Mesothelial cell of epicardium (in vitro differentiated cells): ENCODE measurements at regions not wholly inside any gene's neighbourhood (a gene's known extent, or its start where the extent isn't known, plus 50 kb on each side); places are given as distances from the start of the nearest gene placed in this dataset.

ENCODE experiments used
- DNase-seq, 2 experiments: peaks; one replicate each; pipeline ENCODE4 v3.0.0; 2021; ENCODE audit warnings: low spot score in 2 of 2; ENCODE audit not compliant: unreplicated experiment in 2 of 2
- H3K27ac Mint-ChIP-seq: 2 replicates; pipeline ENCODE4 v1.8.0; 2021; ENCODE audit warnings: mixed read lengths
- H3K27me3 Mint-ChIP-seq: 2 replicates; pipeline ENCODE4 v1.8.0; 2021; ENCODE audit warnings: low read depth, mixed read lengths
- H3K36me3 Mint-ChIP-seq: 2 replicates; pipeline ENCODE4 v1.8.0; 2021; ENCODE audit warnings: mixed read lengths
- H3K4me1 Mint-ChIP-seq: 2 replicates; pipeline ENCODE4 v1.8.0; 2021; ENCODE audit warnings: mixed read lengths
- H3K4me3 Mint-ChIP-seq: 2 replicates; pipeline ENCODE4 v1.8.0; 2021; ENCODE audit warnings: mild to moderate bottlenecking, moderate library complexity, mixed read lengths
- H3K9me3 Mint-ChIP-seq: 2 replicates; pipeline ENCODE4 v1.8.0; 2021; ENCODE audit warnings: mixed read lengths
- TF ChIP-seq, protein P1 (sequence below): fragments of 200-600 bp; sonication (generic); IDR thresholded peaks from one replicate; pipeline ENCODE4 v1.5.0; 2021; ENCODE audit warnings: antibody characterized with exemption; ENCODE audit not compliant: unreplicated experiment

- no peak overlapping the region for H3K27ac Mint-ChIP-seq
- H3K9me3 Mint-ChIP-seq = peaks cover 3% of the 10 kb centered on the region
- H3K4me1 Mint-ChIP-seq = peaks cover 27% of the 10 kb centered on the region
- DNase-seq = no peak
- TF ChIP-seq, protein P1, sequence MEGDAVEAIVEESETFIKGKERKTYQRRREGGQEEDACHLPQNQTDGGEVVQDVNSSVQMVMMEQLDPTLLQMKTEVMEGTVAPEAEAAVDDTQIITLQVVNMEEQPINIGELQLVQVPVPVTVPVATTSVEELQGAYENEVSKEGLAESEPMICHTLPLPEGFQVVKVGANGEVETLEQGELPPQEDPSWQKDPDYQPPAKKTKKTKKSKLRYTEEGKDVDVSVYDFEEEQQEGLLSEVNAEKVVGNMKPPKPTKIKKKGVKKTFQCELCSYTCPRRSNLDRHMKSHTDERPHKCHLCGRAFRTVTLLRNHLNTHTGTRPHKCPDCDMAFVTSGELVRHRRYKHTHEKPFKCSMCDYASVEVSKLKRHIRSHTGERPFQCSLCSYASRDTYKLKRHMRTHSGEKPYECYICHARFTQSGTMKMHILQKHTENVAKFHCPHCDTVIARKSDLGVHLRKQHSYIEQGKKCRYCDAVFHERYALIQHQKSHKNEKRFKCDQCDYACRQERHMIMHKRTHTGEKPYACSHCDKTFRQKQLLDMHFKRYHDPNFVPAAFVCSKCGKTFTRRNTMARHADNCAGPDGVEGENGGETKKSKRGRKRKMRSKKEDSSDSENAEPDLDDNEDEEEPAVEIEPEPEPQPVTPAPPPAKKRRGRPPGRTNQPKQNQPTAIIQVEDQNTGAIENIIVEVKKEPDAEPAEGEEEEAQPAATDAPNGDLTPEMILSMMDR = no peak
- no peaks in the 10 kb centered on the region for H3K36me3 Mint-ChIP-seq
- H3K4me3 Mint-ChIP-seq = no peak overlapping the region
- H3K27me3 Mint-ChIP-seq = no peaks in the 10 kb centered on the region
Measured at GRCh38 chr9:81833563-81834345, 94.5 kb upstream of the SPATA31D4 start.

- peaks cover 3% of the 10 kb centered on the region for H3K9me3 Mint-ChIP-seq
- no peaks in the 10 kb centered on the region for H3K36me3 Mint-ChIP-seq
- H3K27me3 Mint-ChIP-seq = no peaks in the 10 kb centered on the region
- TF ChIP-seq, protein P1 = no peak
- no peak for DNase-seq
- H3K4me1 Mint-ChIP-seq = peaks cover 27% of the 10 kb centered on the region
- H3K27ac Mint-ChIP-seq = peak overlapping the region; percentile 59
- H3K4me3 Mint-ChIP-seq = no peak overlapping the region
Measured at GRCh38 chr9:81841333-81841732, 86.9 kb upstream of the SPATA31D4 start.

DNA sequence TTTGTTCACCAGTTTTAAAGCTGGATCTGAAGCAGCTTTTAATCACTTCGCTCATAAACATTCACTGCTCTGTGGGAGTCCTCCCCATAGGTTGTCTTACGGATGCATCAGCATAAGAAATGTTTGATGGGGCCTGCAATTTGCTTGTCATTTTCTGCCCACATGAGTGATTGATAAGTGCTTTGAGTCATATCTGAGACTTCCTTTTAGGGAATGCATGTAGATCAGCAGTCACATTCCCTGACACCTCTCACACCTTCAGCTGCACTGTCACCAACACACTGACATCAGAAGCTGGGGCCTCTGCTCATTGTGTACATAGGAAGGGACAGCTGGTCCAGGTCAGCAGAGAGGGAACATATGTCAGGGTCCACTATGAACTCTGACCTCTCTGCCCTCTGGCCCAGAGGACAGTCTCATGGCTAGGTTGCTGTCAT is 84.1 kb upstream of the SPATA31D4 start:
- no peaks in the 10 kb centered on the region for H3K9me3 Mint-ChIP-seq
- no peak overlapping the region for H3K4me3 Mint-ChIP-seq
- H3K36me3 Mint-ChIP-seq = no peaks in the 10 kb centered on the region
- peaks cover 25% of the 10 kb centered on the region for H3K4me1 Mint-ChIP-seq
- no peaks in the 10 kb centered on the region for H3K27me3 Mint-ChIP-seq
- H3K27ac Mint-ChIP-seq = peak overlapping the region; percentile 21
- TF ChIP-seq, protein P1 = no peak
- no peak for DNase-seq

- TF ChIP-seq, protein P1 = no peak
- Mint-ChIP-seq H3K4me1 (peaks cover 19% of the 10 kb centered on the region), H3K27me3 (no peaks in the 10 kb centered on the region), H3K4me3 (no peak overlapping the region), H3K36me3 (no peaks in the 10 kb centered on the region), H3K27ac (no peak overlapping the region), H3K9me3 (no peaks in the 10 kb centered on the region)
- DNase-seq = peak; percentile 34 to 68
Measured at GRCh38 chr9:81847181-81847915, 80.9 kb upstream of the SPATA31D4 start.

DNA sequence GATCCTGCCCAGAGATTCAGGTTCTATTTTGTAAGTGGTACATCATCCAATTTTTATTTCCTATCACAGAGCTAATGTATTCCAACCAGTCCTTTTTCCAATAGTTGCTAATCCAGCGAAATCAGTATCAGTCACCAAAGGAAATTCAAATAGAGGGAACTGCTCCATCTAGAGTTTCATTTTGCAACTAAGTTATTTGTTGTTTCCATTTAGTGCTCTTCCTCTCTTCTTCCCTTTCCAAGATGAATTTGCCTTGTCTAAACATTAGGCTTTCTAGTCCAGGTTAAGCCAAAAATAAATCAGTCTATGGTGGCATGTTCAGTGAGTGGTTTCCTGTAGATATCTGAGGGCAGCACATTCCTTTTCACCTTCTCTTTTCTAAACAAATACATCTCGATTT is 79.8 kb upstream of the SPATA31D4 start:
- no peak for DNase-seq
- Mint-ChIP-seq H3K9me3 (no peaks in the 10 kb centered on the region), H3K4me1 (peaks cover 14% of the 10 kb centered on the region), H3K4me3 (no peak overlapping the region), H3K36me3 (no peaks in the 10 kb centered on the region), H3K27ac (no peak overlapping the region), H3K27me3 (no peaks in the 10 kb centered on the region)
- TF ChIP-seq, protein P1 = no peak
